ENCODE measurements at regions not wholly inside any gene's neighbourhood (a gene's known extent, or its start where the extent isn't known, plus 50 kb on each side); places are given as distances from the start of the nearest gene placed in this dataset.

DNA sequence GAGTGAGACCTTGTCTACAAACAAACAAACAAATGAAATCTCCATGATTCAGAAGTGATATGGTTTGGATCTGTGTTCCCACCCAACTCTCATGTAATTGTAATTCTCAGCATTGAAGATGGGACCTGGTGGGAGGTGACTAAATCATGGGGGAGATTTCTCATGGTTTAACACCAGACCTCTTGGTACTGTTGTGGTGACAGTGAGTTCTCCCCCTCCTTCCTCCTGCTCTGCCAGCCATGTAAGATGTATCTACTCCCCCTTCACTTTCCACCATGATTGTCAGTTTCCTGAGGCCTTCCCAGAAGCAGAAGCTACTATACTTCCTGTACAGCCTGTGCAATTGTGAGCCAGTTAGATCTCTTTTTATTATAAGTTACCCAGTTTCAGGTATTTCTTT lies 438.4 kb upstream of the THBS1 start:
- FAIRE-seq = no peak
- Histone ChIP-seq H2AFZ (ENCODE audit: low read depth, low read length) (no peak overlapping the region), H3K4me3 (replicated peaks in 1 of 3; ENCODE audit: insufficient read depth in 1 of 3, low read depth in 1 of 3, low read length in 3 of 3) (no peak overlapping the region), H4K20me1 (replicated peaks; ENCODE audit: control insufficient read depth, extremely low read depth, insufficient read depth, low read length) (no peaks in the 10 kb centered on the region), H3K4me1 (ENCODE audit: control insufficient read depth, extremely low read depth, insufficient read depth, low read length) (peaks cover 45% of the 10 kb centered on the region), H3K9me1 (replicated peaks; ENCODE audit: control insufficient read depth, extremely low read depth, insufficient read depth, low read length) (no peaks in the 10 kb centered on the region), H3K79me2 (ENCODE audit: control insufficient read depth, insufficient read depth, low read length) (no peaks in the 10 kb centered on the region), H3K36me3 (ENCODE audit: control insufficient read depth in 2 of 2, extremely low read depth in 1 of 2, insufficient read depth in 2 of 2, low read length in 2 of 2) (no peaks in the 10 kb centered on the region), H3K4me2 (ENCODE audit: insufficient read depth, low read length) (no peak overlapping the region), H3K9ac (replicated peaks; ENCODE audit: extremely low read depth, insufficient read depth, low read length) (no peak overlapping the region), H3K27me3 (ENCODE audit: control insufficient read depth in 2 of 2, insufficient read depth in 2 of 2, low read length in 2 of 2) (no peaks in the 10 kb centered on the region), H3K27ac (ENCODE audit: insufficient read depth, low read depth, low read length) (no peak overlapping the region), H3K9me3 (replicated peaks; ENCODE audit: control insufficient read depth, insufficient read depth, low read length) (no peaks in the 10 kb centered on the region)
- CTCF ChIA-PET = interaction anchor here (1.2 kb wide), 2 partner anchors 10 to 17 kb away, joined by 3 read pairs; no protein-coding TSS in a partner anchor
- dilution Hi-C loops (cut with MboI; ENCODE audit: extremely low pct_ligation_motif_present, low sequenced_read_pairs) (loop anchor here (25.0 kb wide), 1 partner anchor 305 kb away; no protein-coding TSS in a partner anchor), intact Hi-C loops (cut with micrococcal nuclease) (no loop called here)
- BruUV-seq (replicated peaks) = no TSS peak
- TF ChIP-seq POLR2AphosphoS5 (IDR thresholded peaks at IDR 0.05; ENCODE audit: insufficient read depth, low read depth, low read length) (no peak), POLR2A (IDR thresholded peaks at IDR 0.05; ENCODE audit: low read depth, low read length) (no peak), GATA2 (IDR thresholded peaks at IDR 0.05; ENCODE audit: insufficient read depth, insufficient read length, low read depth, low read length) (no peak), FOS (IDR thresholded peaks at IDR 0.05; ENCODE audit: borderline replicate concordance, insufficient read depth, low read length) (no peak), MYC (IDR thresholded peaks at IDR 0.05; ENCODE audit: low read depth, low read length) (no peak), EZH2 (IDR thresholded peaks at IDR 0.05; ENCODE audit: borderline replicate concordance, low read depth, low read length, severe bottlenecking) (no peak), JUN (IDR thresholded peaks at IDR 0.05; ENCODE audit: borderline replicate concordance, insufficient read depth, insufficient read length, low read depth) (no peak)
- TF ChIP-seq, protein P1, sequence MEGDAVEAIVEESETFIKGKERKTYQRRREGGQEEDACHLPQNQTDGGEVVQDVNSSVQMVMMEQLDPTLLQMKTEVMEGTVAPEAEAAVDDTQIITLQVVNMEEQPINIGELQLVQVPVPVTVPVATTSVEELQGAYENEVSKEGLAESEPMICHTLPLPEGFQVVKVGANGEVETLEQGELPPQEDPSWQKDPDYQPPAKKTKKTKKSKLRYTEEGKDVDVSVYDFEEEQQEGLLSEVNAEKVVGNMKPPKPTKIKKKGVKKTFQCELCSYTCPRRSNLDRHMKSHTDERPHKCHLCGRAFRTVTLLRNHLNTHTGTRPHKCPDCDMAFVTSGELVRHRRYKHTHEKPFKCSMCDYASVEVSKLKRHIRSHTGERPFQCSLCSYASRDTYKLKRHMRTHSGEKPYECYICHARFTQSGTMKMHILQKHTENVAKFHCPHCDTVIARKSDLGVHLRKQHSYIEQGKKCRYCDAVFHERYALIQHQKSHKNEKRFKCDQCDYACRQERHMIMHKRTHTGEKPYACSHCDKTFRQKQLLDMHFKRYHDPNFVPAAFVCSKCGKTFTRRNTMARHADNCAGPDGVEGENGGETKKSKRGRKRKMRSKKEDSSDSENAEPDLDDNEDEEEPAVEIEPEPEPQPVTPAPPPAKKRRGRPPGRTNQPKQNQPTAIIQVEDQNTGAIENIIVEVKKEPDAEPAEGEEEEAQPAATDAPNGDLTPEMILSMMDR (IDR thresholded peaks at IDR 0.05; ENCODE audit: extremely low read depth in 1 of 2, insufficient read depth in 1 of 2, low read depth in 1 of 2, low read length in 2 of 2) = no peak
- POLR2A ChIA-PET = interaction anchor here (0.7 kb wide), 1 partner anchor 146 kb away, joined by 3 read pairs; no protein-coding TSS in a partner anchor
- DNase-seq (ENCODE audit: low read depth, low spot score) = no peak

All from endothelial cell of umbilical vein (primary cell).